K562 (cell line): ENCODE measurements at regions not wholly inside any gene's neighbourhood (a gene's known extent, or its start where the extent isn't known, plus 50 kb on each side); places are given as distances from the start of the nearest gene placed in this dataset.

Experiments
- GABPA ChIP-seq: fragments of 200-800 bp; sonication (Bioruptor generic); conservative IDR thresholded peaks from 2 replicates; pipeline ENCODE4 v1.6.1; 2016; ENCODE audit warnings: low read depth, missing genetic modification characterization, missing compliant biosample characterization
- POLR2A ChIP-seq: fragments of 450-650 bp; conservative IDR thresholded peaks from 2 replicates; pipeline ENCODE4 v1.6.1; 2016
- SREBF2 ChIP-seq: sonication (generic); formaldehyde crosslinking; IDR thresholded peaks from 2 replicates; pipeline ENCODE4 v1.4.0; 2020; ENCODE audit warnings: mild to moderate bottlenecking, missing genetic modification reagents
- ZNF174 ChIP-seq: fragments of 250-450 bp; sonication (Bioruptor Pico); IDR thresholded peaks from 2 replicates; pipeline ENCODE4 v1.4.0; 2020; ENCODE audit warnings: mild to moderate bottlenecking
- ZNF217 ChIP-seq: sonication (generic); formaldehyde crosslinking; IDR thresholded peaks from 2 replicates; pipeline ENCODE4 v1.8.0; 2022; ENCODE audit warnings: mild to moderate bottlenecking, missing genetic modification reagents
- TF ChIP-seq, protein P1 (sequence below): sonication (generic); formaldehyde crosslinking; IDR thresholded peaks from 2 replicates; pipeline ENCODE4 v1.9.0; 2022; ENCODE audit warnings: mild to moderate bottlenecking, missing genetic modification reagents
- TF ChIP-seq, protein P2 (sequence below): fragments of 200-800 bp; sonication (Bioruptor generic); IDR thresholded peaks from 2 replicates; pipeline ENCODE4 v1.6.1; 2016; ENCODE audit warnings: missing genetic modification characterization, missing compliant biosample characterization
- TF ChIP-seq, protein P3 (sequence below), 3 experiments: IDR thresholded peaks in 2 of 3; conservative IDR thresholded peaks in 1 of 3; 2 replicates each; pipeline ENCODE4 v1.5.1; 2011 to 2012; ENCODE audit warnings: low read length in 3 of 3, mild to moderate bottlenecking in 3 of 3, control low read depth in 2 of 3, improper control_type of control experiment in 1 of 3, inconsistent platforms in 1 of 3, low read depth in 1 of 3, mixed read lengths in 1 of 3, moderate library complexity in 1 of 3; ENCODE audit not compliant: insufficient read depth in 2 of 3

DNA sequence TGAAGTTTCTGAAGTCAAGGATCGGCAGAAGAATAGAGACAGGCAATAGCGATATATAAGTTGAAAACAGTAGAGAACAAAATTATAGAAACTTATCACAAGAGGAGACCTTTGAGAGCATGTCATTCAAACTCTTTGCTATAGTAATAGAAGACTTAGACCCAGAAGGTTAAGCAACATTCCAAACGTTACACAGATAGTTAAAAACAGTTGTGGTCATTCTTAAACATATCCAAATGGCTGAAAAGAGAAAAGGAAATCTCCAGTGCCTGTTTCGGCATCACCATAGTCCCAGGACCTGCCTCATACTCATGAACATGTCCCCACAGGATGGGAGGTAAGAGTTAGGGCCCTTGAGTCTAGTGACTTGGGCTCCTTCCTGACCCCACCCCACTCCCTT, 258.1 kb upstream of the NOCT start:
- TF ChIP-seq, protein P1, sequence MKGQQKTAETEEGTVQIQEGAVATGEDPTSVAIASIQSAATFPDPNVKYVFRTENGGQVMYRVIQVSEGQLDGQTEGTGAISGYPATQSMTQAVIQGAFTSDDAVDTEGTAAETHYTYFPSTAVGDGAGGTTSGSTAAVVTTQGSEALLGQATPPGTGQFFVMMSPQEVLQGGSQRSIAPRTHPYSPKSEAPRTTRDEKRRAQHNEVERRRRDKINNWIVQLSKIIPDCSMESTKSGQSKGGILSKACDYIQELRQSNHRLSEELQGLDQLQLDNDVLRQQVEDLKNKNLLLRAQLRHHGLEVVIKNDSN = no peak
- TF ChIP-seq, protein P2, sequence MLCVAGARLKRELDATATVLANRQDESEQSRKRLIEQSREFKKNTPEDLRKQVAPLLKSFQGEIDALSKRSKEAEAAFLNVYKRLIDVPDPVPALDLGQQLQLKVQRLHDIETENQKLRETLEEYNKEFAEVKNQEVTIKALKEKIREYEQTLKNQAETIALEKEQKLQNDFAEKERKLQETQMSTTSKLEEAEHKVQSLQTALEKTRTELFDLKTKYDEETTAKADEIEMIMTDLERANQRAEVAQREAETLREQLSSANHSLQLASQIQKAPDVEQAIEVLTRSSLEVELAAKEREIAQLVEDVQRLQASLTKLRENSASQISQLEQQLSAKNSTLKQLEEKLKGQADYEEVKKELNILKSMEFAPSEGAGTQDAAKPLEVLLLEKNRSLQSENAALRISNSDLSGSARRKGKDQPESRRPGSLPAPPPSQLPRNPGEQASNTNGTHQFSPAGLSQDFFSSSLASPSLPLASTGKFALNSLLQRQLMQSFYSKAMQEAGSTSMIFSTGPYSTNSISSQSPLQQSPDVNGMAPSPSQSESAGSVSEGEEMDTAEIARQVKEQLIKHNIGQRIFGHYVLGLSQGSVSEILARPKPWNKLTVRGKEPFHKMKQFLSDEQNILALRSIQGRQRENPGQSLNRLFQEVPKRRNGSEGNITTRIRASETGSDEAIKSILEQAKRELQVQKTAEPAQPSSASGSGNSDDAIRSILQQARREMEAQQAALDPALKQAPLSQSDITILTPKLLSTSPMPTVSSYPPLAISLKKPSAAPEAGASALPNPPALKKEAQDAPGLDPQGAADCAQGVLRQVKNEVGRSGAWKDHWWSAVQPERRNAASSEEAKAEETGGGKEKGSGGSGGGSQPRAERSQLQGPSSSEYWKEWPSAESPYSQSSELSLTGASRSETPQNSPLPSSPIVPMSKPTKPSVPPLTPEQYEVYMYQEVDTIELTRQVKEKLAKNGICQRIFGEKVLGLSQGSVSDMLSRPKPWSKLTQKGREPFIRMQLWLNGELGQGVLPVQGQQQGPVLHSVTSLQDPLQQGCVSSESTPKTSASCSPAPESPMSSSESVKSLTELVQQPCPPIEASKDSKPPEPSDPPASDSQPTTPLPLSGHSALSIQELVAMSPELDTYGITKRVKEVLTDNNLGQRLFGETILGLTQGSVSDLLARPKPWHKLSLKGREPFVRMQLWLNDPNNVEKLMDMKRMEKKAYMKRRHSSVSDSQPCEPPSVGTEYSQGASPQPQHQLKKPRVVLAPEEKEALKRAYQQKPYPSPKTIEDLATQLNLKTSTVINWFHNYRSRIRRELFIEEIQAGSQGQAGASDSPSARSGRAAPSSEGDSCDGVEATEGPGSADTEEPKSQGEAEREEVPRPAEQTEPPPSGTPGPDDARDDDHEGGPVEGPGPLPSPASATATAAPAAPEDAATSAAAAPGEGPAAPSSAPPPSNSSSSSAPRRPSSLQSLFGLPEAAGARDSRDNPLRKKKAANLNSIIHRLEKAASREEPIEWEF (CRISPR knock-in tag) = no peak
- no peak for TF ChIP-seq ZNF174
- TF ChIP-seq, protein P3, sequence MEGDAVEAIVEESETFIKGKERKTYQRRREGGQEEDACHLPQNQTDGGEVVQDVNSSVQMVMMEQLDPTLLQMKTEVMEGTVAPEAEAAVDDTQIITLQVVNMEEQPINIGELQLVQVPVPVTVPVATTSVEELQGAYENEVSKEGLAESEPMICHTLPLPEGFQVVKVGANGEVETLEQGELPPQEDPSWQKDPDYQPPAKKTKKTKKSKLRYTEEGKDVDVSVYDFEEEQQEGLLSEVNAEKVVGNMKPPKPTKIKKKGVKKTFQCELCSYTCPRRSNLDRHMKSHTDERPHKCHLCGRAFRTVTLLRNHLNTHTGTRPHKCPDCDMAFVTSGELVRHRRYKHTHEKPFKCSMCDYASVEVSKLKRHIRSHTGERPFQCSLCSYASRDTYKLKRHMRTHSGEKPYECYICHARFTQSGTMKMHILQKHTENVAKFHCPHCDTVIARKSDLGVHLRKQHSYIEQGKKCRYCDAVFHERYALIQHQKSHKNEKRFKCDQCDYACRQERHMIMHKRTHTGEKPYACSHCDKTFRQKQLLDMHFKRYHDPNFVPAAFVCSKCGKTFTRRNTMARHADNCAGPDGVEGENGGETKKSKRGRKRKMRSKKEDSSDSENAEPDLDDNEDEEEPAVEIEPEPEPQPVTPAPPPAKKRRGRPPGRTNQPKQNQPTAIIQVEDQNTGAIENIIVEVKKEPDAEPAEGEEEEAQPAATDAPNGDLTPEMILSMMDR (IDR thresholded peaks at IDR 0.05 in 2 of 3, conservative IDR thresholded peaks at IDR 0.05 in 1 of 3; ENCODE audit: insufficient read depth in 2 of 3, low read depth in 1 of 3, low read length in 3 of 3) = no peak
- no peak for TF ChIP-seq ZNF217 (CRISPR knock-in tag)
- TF ChIP-seq SREBF2 (CRISPR knock-in tag) = no peak
- no peak for TF ChIP-seq POLR2A
- TF ChIP-seq GABPA (tag) = no peak
